OCI-LY7 (cell line): ENCODE measurements at regions not wholly inside any gene's neighbourhood (a gene's known extent, or its start where the extent isn't known, plus 50 kb on each side); places are given as distances from the start of the nearest gene placed in this dataset.

ENCODE experiments used
- BruUV-seq: library from RNA; stranded (reverse); fragments of 400-500 nt; replicated peaks from 2 replicates; lab custom pipeline; 2021; lab: Mats Ljungman, UMichigan
- CTCF ChIA-PET: fragments of 300-600 bp; sonication (Branson Sonifier 250); formaldehyde crosslinking; loops from one replicate; lab custom pipeline; 2022; ENCODE audit warnings: antibody characterized with exemption; ENCODE audit not compliant: unreplicated experiment; lab: Charles Lee
- POLR2A ChIA-PET: fragments of 300-600 bp; sonication (Branson Sonifier 250); formaldehyde crosslinking; loops from one replicate; lab custom pipeline; 2022; ENCODE audit warnings: antibody characterized with exemption; lab: Charles Lee
- DNase-seq: peaks from one replicate; pipeline ENCODE4 v3.0.0-alpha.2; 2015; ENCODE audit warnings: low spot score
- H2AFZ ChIP-seq: fragments of 200-600 bp; sonication (generic), shearing (Covaris generic); 2 replicates; pipeline ENCODE4 v1.6.1; 2014; ENCODE audit warnings: mild to moderate bottlenecking, antibody characterized with exemption, low read length, moderate library complexity
- H3K27ac ChIP-seq: fragments of 200-600 bp; sonication (generic); 2 replicates; pipeline ENCODE4 v1.5.1; 2014; ENCODE audit warnings: mixed run types, low read depth, mild to moderate bottlenecking, moderate library complexity, low read length, inconsistent platforms; ENCODE audit not compliant: poor library complexity, severe bottlenecking
- H3K36me3 ChIP-seq: fragments of 200-600 bp; sonication (generic); 2 replicates; pipeline ENCODE4 v1.6.1; 2014; ENCODE audit warnings: mild to moderate bottlenecking, antibody characterized with exemption, low read length, moderate library complexity, mixed read lengths; ENCODE audit not compliant: insufficient read depth
- H3K4me1 ChIP-seq: fragments of 200-600 bp; sonication (generic); 2 replicates; pipeline ENCODE4 v1.5.1; 2014; ENCODE audit warnings: mild to moderate bottlenecking, low read length; ENCODE audit not compliant: insufficient read depth, poor library complexity, severe bottlenecking
- H3K4me2 ChIP-seq: fragments of 200-600 bp; sonication (generic); 2 replicates; pipeline ENCODE4 v1.6.1; 2014; ENCODE audit warnings: mild to moderate bottlenecking, low read length
- H3K4me3 ChIP-seq: fragments of 200-600 bp; sonication (generic); 2 replicates; pipeline ENCODE4 v1.5.1; 2014; ENCODE audit warnings: mild to moderate bottlenecking, low read depth, low read length; ENCODE audit not compliant: poor library complexity, severe bottlenecking
- H3K79me2 ChIP-seq: fragments of 200-600 bp; sonication (generic); 2 replicates; pipeline ENCODE4 v1.6.1; 2016; ENCODE audit warnings: low read depth, mild to moderate bottlenecking, low read length, moderate library complexity, mixed read lengths; ENCODE audit not compliant: insufficient read depth
- H3K9me2 ChIP-seq: fragments of 200-600 bp; sonication (generic); 2 replicates; pipeline ENCODE4 v1.6.1; 2016; ENCODE audit warnings: mild to moderate bottlenecking, low read length, mixed read lengths; ENCODE audit not compliant: insufficient read depth
- H3K9me3 ChIP-seq: fragments of 200-600 bp; sonication (generic); 2 replicates; pipeline ENCODE4 v1.6.1; 2014; ENCODE audit warnings: mild to moderate bottlenecking, mixed run types, low read length, mixed read lengths
- H4K20me1 ChIP-seq: fragments of 200-600 bp; sonication (generic); 2 replicates; pipeline ENCODE4 v1.6.1; 2014; ENCODE audit warnings: mild to moderate bottlenecking, antibody characterized with exemption, low read length, moderate library complexity, mixed read lengths; ENCODE audit not compliant: insufficient read depth
- CTCF ChIP-seq: fragments of 200-600 bp; sonication (generic); conservative IDR thresholded peaks from 2 replicates; pipeline ENCODE4 v1.5.1; 2014; ENCODE audit warnings: mild to moderate bottlenecking, antibody characterized with exemption, low read length, moderate library complexity, mixed read lengths
- EZH2phosphoT487 ChIP-seq: fragments of 200-600 bp; sonication (generic); IDR thresholded peaks from 2 replicates; pipeline ENCODE4 v1.6.1; 2018; ENCODE audit warnings: low read depth, borderline replicate concordance, mild to moderate bottlenecking, mixed run types, antibody characterized with exemption, low read length, moderate library complexity, mixed read lengths
- intact Hi-C: fragments of 100-400 bp; cut with micrococcal nuclease; formaldehyde crosslinking; loops from one replicate; pipeline ENCODE4 v1.10.0; 2022; ENCODE audit not compliant: unreplicated experiment

GRCh38 chr2:145114726-145115125, 594.8 kb upstream of the ZEB2 start:
- no peaks in the 10 kb centered on the region for H4K20me1 ChIP-seq
- no peaks in the 10 kb centered on the region for H3K9me2 ChIP-seq
- intact Hi-C loops, result loop anchor here (5.0 kb wide), 1 partner anchor 1722 kb away; no protein-coding TSS in a partner anchor
- no peaks in the 10 kb centered on the region for H3K79me2 ChIP-seq
- no peaks in the 10 kb centered on the region for H3K9me3 ChIP-seq
- H3K36me3 ChIP-seq, result no peaks in the 10 kb centered on the region
- no peak overlapping the region for H3K27ac ChIP-seq
- TF ChIP-seq CTCF (no peak), EZH2phosphoT487 (no peak)
- no peak for DNase-seq
- no peak overlapping the region for H2AFZ ChIP-seq
- ChIA-PET POLR2A (interaction anchor here (2.5 kb wide), 1 partner anchor 11 kb away, joined by 10 read pairs; no protein-coding TSS in a partner anchor), CTCF (no interaction called here)
- no peak overlapping the region for H3K4me2 ChIP-seq
- no peak overlapping the region for H3K4me3 ChIP-seq
- no TSS peak for BruUV-seq
- no peaks in the 10 kb centered on the region for H3K4me1 ChIP-seq

GRCh38 chr2:145112467-145112866, 592.5 kb upstream of the ZEB2 start:
- CTCF ChIA-PET, result no interaction called here
- DNase-seq, result no peak
- POLR2A ChIA-PET, result interaction anchor here (0.6 to 2.5 kb wide), 5 partner anchors 9 to 560 kb away, joined by 3 to 10 read pairs (median 3); no protein-coding TSS in a partner anchor

More at GRCh38 chr2:145112467-145112866, 592.5 kb upstream of the ZEB2 start:
- no peak overlapping the region for H2AFZ ChIP-seq
- TF ChIP-seq CTCF, result no peak
- TF ChIP-seq EZH2phosphoT487, result no peak
- no peaks in the 10 kb centered on the region for H3K36me3 ChIP-seq
- intact Hi-C loops, result no loop called here
- H4K20me1 ChIP-seq, result no peaks in the 10 kb centered on the region
- H3K9me3 ChIP-seq, result no peaks in the 10 kb centered on the region
- no peaks in the 10 kb centered on the region for H3K4me1 ChIP-seq
- no peak overlapping the region for H3K27ac ChIP-seq
- BruUV-seq, result no TSS peak
- no peak overlapping the region for H3K4me2 ChIP-seq
- H3K9me2 ChIP-seq, result no peaks in the 10 kb centered on the region
- H3K4me3 ChIP-seq, result no peak overlapping the region
- no peaks in the 10 kb centered on the region for H3K79me2 ChIP-seq
